ENCODE measurements at regions not wholly inside any gene's neighbourhood (a gene's known extent, or its start where the extent isn't known, plus 50 kb on each side); places are given as distances from the start of the nearest gene placed in this dataset.

DNA sequence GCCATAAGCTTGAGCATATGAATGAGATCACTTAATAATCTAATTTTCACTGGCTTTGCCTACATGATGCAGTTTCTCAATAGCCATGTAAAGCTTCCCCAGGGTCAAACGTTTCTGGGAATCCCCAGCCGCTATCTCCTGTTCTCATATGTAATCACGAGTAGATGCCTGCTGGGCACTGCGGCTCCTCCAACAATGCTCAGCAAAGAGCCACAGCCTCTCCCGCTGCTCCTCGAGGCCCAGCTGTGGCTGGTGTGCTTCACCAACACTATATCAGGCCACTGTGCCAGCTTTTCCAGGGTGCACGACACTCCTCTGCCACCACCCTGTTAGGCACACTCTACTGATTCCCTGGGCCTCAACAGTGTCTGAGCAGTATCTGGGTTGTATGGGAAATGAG is 78.3 kb upstream of the RASGEF1B start:
- Histone ChIP-seq H3K9ac (ENCODE audit: low read length) (no peak overlapping the region), H3K27ac (ENCODE audit: low read length in 2 of 2) (no peak overlapping the region), H3K79me2 (ENCODE audit: control insufficient read depth, insufficient read depth, low read length) (no peaks in the 10 kb centered on the region), H2AFZ (ENCODE audit: insufficient read depth, low read depth, low read length, poor library complexity, severe bottlenecking) (no peak overlapping the region), H4K20me1 (ENCODE audit: control insufficient read depth, insufficient read depth, low read length, poor library complexity, severe bottlenecking) (no peaks in the 10 kb centered on the region), H3K9me3 (ENCODE audit: control extremely low read depth in 1 of 3, control insufficient read depth in 2 of 3, insufficient read depth in 1 of 3, low read length in 2 of 3) (no peaks in the 10 kb centered on the region), H3K36me3 (replicated peaks in 1 of 2; ENCODE audit: control extremely low read depth in 1 of 2, control insufficient read depth in 1 of 2, extremely low read depth in 1 of 2, insufficient read depth in 2 of 2, low read length in 1 of 2) (no peaks in the 10 kb centered on the region), H3K4me2 (replicated peaks; ENCODE audit: low read depth, low read length, poor library complexity, severe bottlenecking) (no peak overlapping the region), H3K4me1 (ENCODE audit: control insufficient read depth in 2 of 2, insufficient read depth in 2 of 2, low read length in 2 of 2) (peaks cover 0 to 2% of the 10 kb centered on the region in 2 donors), H3K4me3 (ENCODE audit: control extremely low read depth in 1 of 5, extremely low read depth in 1 of 5, insufficient read depth in 1 of 5, low read depth in 2 of 5, low read length in 4 of 5) (no peak overlapping the region), H3K27me3 (replicated peaks in 1 of 4; ENCODE audit: control extremely low read depth in 1 of 4, control insufficient read depth in 3 of 4, insufficient read depth in 4 of 4, low read length in 3 of 4) (no peaks in the 10 kb centered on the region)
- TF ChIP-seq, protein P1, sequence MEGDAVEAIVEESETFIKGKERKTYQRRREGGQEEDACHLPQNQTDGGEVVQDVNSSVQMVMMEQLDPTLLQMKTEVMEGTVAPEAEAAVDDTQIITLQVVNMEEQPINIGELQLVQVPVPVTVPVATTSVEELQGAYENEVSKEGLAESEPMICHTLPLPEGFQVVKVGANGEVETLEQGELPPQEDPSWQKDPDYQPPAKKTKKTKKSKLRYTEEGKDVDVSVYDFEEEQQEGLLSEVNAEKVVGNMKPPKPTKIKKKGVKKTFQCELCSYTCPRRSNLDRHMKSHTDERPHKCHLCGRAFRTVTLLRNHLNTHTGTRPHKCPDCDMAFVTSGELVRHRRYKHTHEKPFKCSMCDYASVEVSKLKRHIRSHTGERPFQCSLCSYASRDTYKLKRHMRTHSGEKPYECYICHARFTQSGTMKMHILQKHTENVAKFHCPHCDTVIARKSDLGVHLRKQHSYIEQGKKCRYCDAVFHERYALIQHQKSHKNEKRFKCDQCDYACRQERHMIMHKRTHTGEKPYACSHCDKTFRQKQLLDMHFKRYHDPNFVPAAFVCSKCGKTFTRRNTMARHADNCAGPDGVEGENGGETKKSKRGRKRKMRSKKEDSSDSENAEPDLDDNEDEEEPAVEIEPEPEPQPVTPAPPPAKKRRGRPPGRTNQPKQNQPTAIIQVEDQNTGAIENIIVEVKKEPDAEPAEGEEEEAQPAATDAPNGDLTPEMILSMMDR (IDR thresholded peaks at IDR 0.05): no peak
- TF ChIP-seq EZH2 (IDR thresholded peaks at IDR 0.05; ENCODE audit: borderline replicate concordance, insufficient read depth, low read depth, low read length, poor library complexity, severe bottlenecking): no peak
- Mint-ChIP-seq H3K27ac (no peak overlapping the region), H3K27me3 (no peaks in the 10 kb centered on the region), H3K4me1 (peaks cover 22% of the 10 kb centered on the region), H3K4me3 (no peak overlapping the region), H3K9me3 (ENCODE audit: insufficient read depth) (peaks cover 3% of the 10 kb centered on the region)
- ATAC-seq (ENCODE audit: low read depth): no peak
- WGBS (ENCODE audit: insufficient coverage): 88% methylated on average over 6 of the region's 7 CpGs
- intact Hi-C loops (cut with micrococcal nuclease): no loop called here
- CTCF ChIA-PET: interaction anchor here (0.6 kb wide), 1 partner anchor 234 kb away, joined by 3 read pairs; no protein-coding TSS in a partner anchor
- POLR2A ChIA-PET: no interaction called here
- DNase-seq: no peak

DNA sequence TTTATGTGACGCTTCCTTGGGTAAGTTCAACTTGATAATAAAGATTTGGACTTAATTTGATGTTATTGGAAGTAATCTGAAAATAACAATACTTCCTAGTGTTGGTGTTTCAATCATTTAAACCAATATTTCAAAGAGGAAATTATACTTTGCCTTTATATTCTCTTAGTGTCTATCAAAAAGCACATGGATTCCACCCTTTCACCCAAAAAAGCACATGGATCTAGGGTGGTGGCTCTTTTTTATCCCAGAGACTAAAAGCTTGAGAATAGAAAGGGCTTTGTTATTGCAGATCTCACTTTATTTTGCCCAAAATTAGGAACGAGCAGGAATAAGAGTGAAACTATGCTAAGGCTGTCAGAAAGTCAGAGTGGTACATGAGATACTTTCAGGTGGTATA is 75.1 kb upstream of the RASGEF1B start:
- no peaks in the 10 kb centered on the region for H3K27me3 Mint-ChIP-seq
- no peak for TF ChIP-seq EZH2 (IDR thresholded peaks at IDR 0.05; ENCODE audit: borderline replicate concordance, insufficient read depth, low read depth, low read length, poor library complexity, severe bottlenecking)
- TF ChIP-seq, protein P1 (IDR thresholded peaks at IDR 0.05): no peak
- Histone ChIP-seq H3K4me2 (replicated peaks; ENCODE audit: low read depth, low read length, poor library complexity, severe bottlenecking) (no peak overlapping the region), H3K4me1 (ENCODE audit: control insufficient read depth in 2 of 2, insufficient read depth in 2 of 2, low read length in 2 of 2) (peaks cover 0 to 2% of the 10 kb centered on the region in 2 donors), H2AFZ (ENCODE audit: insufficient read depth, low read depth, low read length, poor library complexity, severe bottlenecking) (no peak overlapping the region), H3K79me2 (ENCODE audit: control insufficient read depth, insufficient read depth, low read length) (no peaks in the 10 kb centered on the region), H4K20me1 (ENCODE audit: control insufficient read depth, insufficient read depth, low read length, poor library complexity, severe bottlenecking) (no peaks in the 10 kb centered on the region), H3K9ac (ENCODE audit: low read length) (no peak overlapping the region), H3K36me3 (replicated peaks in 1 of 2; ENCODE audit: control extremely low read depth in 1 of 2, control insufficient read depth in 1 of 2, extremely low read depth in 1 of 2, insufficient read depth in 2 of 2, low read length in 1 of 2) (no peaks in the 10 kb centered on the region), H3K27ac (ENCODE audit: low read length in 2 of 2) (no peak overlapping the region), H3K27me3 (replicated peaks in 1 of 4; ENCODE audit: control extremely low read depth in 1 of 4, control insufficient read depth in 3 of 4, insufficient read depth in 4 of 4, low read length in 3 of 4) (no peaks in the 10 kb centered on the region), H3K9me3 (ENCODE audit: control extremely low read depth in 1 of 3, control insufficient read depth in 2 of 3, insufficient read depth in 1 of 3, low read length in 2 of 3) (no peaks in the 10 kb centered on the region), H3K4me3 (ENCODE audit: control extremely low read depth in 1 of 5, extremely low read depth in 1 of 5, insufficient read depth in 1 of 5, low read depth in 2 of 5, low read length in 4 of 5) (no peak overlapping the region)
- H3K27ac Mint-ChIP-seq: no peak overlapping the region
- no peak for ATAC-seq (ENCODE audit: low read depth)
- ChIA-PET POLR2A (no interaction called here), CTCF (no interaction called here)
- H3K4me3 Mint-ChIP-seq: no peak overlapping the region
- no peak for DNase-seq
- H3K4me1 Mint-ChIP-seq: peaks cover 13% of the 10 kb centered on the region
- 80% methylated on average over 1 of the region's 2 CpGs for WGBS (ENCODE audit: insufficient coverage)
- intact Hi-C loops (cut with micrococcal nuclease): no loop called here
- H3K9me3 Mint-ChIP-seq (ENCODE audit: insufficient read depth): peaks cover 3% of the 10 kb centered on the region
